ENCODE measurements at regions not wholly inside any gene's neighbourhood (a gene's known extent, or its start where the extent isn't known, plus 50 kb on each side); places are given as distances from the start of the nearest gene placed in this dataset.

- TF ChIP-seq POLR2A (IDR thresholded peaks at IDR 0.05), result no peak
- TF ChIP-seq EP300 (IDR thresholded peaks at IDR 0.05), result no peak
Measured at GRCh38 chr1:82260051-82260450, 459.3 kb downstream of the ADGRL2 start.

All from stomach (tissue), 4 donors.